NCI-H524 (cell line): ENCODE measurements at regions not wholly inside any gene's neighbourhood (a gene's known extent, or its start where the extent isn't known, plus 50 kb on each side); places are given as distances from the start of the nearest gene placed in this dataset.

Source experiments
- DNase-seq, 2 experiments: peaks; one replicate each; lab custom pipeline; 2025; lab: John Stamatoyannopoulos, UW

- DNase-seq, result no peak
These were observed 91.2 kb upstream of the SPATA31C2 start for GRCh38 chr9:88229434-88229833.

GRCh38 chr9:88224938-88225337 is 86.7 kb upstream of the SPATA31C2 start:
- no peak for DNase-seq

- peak in 1 of 2 experiments; percentile 9 for DNase-seq
These were observed 82.8 kb upstream of the SPATA31C2 start for GRCh38 chr9:88221105-88221504.

DNA sequence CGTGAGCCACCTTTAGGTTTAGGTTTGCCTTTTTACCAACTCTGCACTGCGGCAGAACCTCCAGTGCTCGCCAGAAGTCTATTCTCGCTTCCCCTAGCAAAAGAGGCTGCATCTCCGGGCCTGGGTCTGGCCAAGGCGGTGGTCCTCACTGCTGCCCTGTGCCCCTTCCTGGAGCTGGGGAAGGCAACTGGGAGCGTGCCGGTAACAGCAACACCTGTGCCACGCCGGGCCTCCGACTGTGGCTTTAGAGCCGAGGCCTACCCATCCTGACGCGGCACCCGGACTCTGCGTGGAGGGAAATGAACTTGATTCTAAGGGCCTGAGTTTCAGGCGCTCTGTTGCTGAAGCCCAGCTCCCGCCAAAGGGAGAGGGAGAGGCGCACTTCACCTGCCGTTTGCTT is 82.4 kb upstream of the SPATA31C2 start:
- DNase-seq, result no peak

- no peak for DNase-seq
These were observed 81.3 kb upstream of the SPATA31C2 start for GRCh38 chr9:88219601-88220000.

GRCh38 chr9:88218726-88219125 is 80.5 kb upstream of the SPATA31C2 start:
- no peak for DNase-seq

DNA sequence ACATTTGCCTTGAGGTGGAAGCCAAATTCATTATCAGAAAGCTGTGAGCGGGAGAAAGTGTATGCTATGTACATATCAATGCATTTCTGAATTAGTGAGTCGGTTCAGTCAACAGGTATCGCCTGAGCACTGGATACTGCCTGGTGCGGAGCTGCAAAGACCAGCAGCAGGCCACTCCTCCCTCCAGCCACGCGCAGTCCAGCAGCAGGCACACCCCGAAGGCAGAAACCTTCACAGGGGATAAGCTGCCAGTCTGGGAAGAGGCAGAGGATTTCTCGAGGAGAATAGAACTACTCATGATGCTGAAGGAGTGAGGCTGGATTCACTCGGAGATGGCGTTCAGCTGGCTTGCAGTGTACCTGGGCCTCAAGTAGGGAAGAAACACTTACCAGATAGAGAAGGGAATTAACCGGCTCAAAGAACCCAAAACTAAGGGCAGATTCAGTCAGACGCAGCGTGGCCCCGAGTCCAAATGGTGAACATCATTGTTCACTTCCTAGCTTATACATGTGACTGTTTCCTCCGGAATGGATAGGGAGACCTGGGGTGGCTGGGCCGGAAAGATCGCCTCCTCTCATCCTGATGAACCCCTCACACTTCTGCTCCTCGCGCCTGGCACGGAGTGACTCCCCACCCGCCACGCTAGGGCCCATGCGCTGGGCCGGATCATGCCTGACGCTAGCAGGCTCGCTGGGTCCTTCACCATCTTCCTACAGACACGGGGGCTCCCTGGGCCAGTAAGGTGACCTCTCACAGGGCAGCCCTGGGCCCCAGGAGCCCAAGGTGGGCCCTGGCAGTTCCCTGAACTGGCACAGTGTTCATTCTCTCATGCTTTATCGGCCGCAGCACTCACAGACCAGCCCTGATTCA is 78.1 kb upstream of the SPATA31C2 start:
- no peak for DNase-seq

DNA sequence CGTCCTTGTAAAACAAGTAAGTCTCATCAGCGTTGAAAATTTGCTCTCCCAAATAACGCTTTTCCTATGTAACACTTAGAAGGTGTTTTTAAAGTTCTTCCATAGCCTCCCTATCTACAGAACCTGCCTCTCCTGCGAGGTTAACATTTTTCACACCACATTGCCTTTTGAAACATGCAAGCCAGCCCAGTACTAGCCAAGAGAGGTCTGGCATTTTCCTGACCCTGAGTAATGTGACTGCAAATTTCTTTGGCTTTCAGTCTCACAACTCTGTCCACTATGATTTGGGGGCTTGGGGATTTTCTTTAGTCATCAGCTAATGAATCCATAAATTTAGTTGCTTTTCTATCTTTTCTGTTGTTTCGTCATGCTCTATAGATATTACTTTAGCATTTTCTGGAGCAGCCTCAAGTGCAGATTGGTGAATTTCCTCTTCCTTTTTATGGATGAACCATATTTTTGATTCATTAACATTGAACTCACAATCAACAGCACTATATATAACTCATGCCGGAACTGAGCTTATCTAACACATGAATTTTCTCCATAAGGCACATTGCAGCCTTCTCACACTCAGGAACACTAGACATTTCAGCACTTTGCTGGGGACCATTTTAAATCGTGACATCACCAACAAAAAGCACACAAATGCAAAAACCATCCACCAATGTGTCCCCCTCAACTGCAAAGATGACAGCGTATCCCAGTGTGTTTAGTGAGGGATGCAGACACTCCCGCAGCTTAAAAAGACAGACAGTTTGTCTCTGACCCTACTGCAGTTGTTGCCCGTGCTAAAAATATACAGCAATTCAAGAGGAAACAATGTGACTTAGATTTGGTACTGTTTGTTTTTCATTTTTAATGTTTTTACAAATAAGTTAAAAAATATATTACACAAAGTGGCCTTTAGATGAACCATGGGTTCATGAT is 77.2 kb upstream of the SPATA31C2 start:
- no peak for DNase-seq

DNA sequence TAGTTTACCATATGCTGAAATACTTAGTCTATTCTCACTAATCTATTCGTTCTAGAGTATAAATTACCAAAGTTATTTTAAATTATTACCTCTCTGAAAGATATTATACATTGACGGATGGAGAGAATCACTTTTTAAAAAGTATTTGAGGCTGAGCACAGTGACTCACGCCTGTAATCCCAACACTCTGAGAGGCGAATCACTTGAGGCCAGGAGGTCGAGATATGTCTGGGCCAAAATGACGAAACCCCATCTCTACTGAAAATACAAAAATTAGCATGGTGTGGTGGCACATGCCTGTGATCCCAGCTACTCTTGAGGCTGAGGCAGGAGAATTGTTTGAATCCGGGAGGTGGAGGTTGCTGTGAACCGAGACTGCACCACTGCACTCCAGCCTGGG is 64.0 kb upstream of the SPATA31C2 start:
- DNase-seq, result no peak

- no peak for DNase-seq
These were observed 60.1 kb upstream of the SPATA31C2 start for GRCh38 chr9:88198341-88198807.

DNA sequence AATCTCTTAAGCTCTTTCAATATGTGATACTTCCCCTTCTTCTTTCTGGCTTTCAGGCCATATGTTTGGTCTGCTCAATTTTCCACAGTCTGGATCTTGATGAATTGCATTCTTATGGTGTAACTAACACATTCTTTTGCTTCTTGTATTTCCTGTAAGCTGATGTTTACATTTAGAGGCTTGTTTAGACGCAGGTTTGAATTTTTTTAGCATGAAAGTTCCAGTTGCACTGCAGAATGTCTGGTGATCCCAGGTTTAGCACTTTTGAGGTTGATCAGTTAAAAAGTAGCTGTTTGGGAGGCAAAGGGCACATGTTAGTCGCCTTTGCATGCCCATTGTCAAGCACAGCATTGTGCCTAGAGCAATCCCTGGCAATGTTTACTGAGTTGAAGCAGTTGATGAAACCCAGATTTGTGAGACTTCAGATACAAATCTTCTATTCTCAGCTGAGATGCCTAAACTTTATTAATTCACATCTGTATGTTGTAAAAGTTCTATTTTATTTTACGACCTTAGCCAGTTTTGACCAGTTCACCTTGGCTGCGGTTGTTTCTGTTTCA is 59.6 kb upstream of the SPATA31C2 start:
- no peak for DNase-seq

DNA sequence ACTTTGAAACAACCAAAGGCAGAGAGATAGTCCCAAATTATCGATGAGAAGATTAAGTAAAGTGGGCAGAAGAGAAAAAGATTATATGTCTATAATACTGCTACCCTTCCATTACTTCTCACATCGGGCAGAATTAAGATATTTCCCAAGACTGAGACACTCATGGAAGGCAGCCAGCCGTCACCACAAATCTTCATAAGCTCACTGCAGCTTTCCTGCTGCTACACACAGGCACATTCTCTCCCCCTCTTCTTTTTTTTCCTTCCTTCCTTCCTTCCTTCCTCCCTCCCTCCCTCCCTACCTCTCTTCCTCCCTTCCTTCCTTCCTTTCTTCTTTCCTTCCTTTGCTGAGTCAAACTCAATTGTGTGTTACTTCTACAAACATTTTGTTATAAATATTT is 58.7 kb upstream of the SPATA31C2 start:
- DNase-seq, result no peak

DNA sequence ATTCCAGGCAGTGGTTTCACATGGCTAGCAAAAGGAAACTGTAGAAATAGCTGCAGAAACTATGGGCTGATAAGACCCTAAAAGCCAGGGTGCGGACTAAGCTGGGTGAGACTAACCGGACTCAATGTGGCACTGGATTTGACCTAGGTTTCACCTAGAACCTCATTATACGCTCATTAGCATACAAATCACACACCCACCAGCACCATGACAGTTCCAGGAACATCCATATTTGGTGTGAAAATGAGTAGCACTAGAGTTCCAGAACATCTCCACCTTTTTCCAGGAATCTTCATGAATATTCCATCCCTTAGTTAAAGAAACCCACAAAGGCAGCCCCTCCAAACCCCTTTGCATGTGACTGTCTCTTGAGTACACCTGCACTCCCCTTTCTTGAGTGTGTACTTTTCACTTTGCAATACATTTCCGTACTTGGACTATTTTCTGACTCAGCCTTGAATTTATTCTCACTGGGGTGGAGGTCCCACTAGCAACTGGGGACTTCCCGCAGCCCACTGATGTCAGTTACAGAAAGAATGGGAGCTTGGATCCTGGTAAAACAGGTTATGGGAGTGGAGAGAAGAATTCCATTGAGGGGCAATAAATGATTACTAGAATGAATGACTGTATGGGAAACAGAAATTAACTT is 58.0 kb upstream of the SPATA31C2 start:
- no peak for DNase-seq

- no peak for DNase-seq
These were observed 55.5 kb upstream of the SPATA31C2 start for GRCh38 chr9:88193766-88194165.

GRCh38 chr9:88191456-88191855 is 53.2 kb upstream of the SPATA31C2 start:
- DNase-seq, result no peak

DNA sequence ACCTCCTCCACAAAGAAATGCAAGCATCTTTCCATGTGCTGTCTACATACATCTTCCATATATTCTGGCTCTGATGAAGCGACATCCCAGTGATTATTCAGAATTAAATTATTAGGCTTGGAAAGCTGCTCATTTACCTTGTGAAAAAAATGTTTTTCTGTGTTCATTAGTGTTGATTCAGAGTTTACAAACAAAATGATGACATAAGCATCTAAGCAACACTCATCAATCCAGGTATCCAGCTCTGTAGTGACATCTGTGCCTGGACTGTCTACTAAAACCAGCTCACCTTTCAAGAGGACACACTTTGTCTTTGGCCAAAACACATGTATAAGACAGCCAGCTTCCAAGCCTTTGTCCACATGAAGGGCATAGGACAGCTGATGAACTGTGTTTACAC is 51.1 kb upstream of the SPATA31C2 start:
- DNase-seq, result no peak
